IPS DF 4.7 (cell line): ENCODE measurements at regions not wholly inside any gene's neighbourhood (a gene's known extent, or its start where the extent isn't known, plus 50 kb on each side); places are given as distances from the start of the nearest gene placed in this dataset.

Experiments used
- DNase-seq: peaks from one replicate; pipeline ENCODE4 v3.0.0-alpha.2; 2013; ENCODE audit warnings: low spot score; ENCODE audit errors: extremely low read depth

DNA sequence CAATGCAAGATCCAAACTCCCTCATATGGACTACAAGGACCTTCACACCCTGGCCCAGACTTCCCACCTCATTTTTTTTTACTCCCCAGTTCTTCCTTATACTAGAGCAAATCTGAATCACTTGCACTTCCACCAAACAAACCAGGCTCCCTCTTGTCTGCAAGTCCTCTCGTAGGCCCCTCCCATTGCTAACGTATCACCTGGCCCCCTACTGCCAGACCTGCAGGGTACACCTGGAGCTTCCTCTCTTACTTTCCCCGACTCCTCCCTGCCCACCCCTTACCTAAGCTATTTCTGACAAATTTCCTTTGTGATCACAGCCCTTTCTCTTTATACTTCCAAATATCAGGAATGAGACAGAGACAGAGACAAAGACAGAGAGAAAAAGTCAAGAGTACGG, 463.9 kb downstream of the GALC start:
- DNase-seq = peak; percentile 11

DNA sequence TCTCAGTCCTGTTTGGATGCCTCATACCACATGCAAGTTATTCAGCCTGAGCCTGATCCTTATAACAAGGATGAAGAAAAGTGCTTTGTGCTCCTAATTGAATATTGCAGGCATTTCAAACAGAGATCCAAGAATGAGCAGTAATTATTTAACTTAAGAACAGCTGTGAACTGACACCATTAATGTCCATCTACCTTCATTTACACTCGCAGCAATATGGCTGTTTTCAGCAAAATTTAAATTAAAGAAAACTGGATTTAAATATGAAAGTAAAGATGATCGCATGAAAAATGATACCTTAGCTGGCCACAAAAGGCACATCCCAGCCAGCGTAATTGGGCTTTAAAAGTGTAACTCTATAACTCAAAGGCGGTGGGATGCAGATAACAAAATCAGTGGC, 466.3 kb downstream of the GALC start:
- no peak for DNase-seq

DNA sequence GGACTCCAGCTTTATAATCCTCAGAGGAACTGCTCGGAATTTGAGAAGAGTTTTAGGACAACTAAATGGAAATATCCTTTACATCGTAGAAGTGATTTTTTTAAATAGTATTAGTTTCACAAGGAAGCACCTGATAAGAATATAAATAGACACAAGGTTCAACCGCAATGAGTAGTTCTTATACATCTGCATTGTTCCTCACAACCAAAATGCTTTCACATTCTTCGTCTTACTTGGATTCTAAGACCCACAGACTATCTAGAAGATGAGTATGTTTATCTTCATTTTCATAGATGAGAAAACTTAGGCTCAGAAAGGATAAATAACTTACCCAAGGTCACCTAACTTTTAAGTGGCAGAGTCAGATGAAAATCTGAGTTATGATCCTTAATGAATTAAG, 469.0 kb downstream of the GALC start:
- DNase-seq = no peak

GRCh38 chr14:87522575-87522974, 470.4 kb downstream of the GALC start:
- DNase-seq = peak; percentile 53

- DNase-seq = no peak
Observed at GRCh38 chr14:87508333-87508732, 484.6 kb downstream of the GALC start.

DNA sequence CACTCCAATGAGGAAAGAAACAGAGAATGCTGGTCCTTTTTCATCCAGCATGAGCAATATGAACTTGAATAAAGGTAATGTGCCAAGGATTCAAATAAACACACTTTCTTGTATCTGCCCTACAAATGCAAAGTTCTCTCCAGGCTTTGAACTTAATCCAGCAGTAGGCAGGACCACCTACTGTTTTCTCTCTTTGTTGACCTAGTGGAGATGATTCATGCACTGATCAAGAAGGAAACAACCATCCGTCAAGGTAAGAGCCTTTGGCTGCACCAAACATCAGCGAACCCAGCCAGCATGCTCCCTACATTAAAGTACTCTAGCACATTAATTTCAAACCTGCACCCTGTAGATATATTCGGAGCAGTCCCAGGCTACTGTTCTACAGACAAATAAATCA, 489.3 kb downstream of the GALC start:
- DNase-seq = no peak

- DNase-seq = no peak
Observed at GRCh38 chr14:87497301-87497700, 495.7 kb downstream of the GALC start.

DNA sequence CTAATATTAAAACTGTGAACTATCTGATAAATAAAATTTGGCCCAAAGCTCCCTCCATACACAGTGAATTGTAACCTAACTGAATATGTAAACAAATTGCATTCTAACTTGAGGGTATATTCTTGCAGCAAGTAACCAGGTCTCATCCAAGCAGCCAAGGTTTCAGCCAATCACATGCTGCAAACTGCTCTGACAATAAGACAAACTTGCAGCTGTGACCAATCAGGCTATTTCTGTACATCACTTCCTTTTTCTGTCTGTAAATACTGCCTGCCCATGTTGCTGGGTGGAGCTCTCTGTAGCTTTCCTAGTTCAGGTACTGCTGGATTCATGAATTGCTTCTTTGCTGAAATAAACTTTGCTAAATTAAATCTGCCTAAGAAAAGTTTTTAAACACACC, 499.0 kb downstream of the GALC start:
- no peak for DNase-seq

GRCh38 chr14:87492561-87492960, 500.4 kb downstream of the GALC start:
- DNase-seq = no peak

GRCh38 chr14:87491816-87492215, 501.2 kb downstream of the GALC start:
- DNase-seq = no peak

GRCh38 chr14:87489196-87489819, 503.7 kb downstream of the GALC start:
- DNase-seq = no peak

DNA sequence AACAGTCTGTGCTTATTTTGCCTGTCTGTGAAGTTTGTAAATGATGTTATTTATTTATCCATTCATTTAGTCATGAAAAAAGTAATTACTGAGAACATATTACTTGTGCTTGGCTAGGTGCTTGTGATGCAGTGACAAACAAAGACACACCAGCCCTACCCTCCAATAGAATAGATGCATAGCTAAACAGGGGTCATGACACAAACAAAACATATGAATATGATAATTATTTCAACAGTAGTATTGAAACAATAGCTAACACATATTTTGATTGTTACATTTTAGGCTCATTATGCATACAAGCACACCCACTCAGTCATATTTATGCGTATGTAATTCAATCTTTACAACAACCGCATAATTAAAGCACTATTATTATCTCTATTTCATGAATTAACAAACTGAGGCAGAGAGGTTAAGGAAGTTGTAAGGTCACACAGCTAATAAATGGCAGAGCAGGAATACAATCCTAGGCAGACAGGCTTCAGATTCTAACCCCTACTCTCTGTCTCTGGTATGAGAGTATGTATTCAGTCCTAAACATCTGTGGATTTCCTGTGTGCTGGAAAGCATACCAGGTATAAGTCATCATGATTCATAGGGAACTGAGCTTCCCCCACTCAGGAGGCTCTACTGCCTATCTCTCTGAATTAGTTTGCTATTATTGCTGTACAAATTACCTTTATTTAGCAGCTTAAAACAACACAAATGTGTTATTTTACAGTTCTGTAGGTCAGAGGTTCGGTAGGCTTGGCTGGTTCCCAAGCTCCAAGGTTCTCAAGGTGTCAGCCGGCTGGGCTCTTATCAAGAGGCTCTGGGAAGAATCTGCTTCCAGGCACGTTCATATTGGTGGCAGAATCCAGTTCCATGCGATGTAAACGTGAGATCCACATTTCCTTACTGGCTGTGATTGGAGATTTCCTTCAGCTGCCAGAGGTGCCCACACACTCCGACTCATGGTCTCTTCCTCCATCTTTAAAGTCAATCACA, 509.4 kb downstream of the GALC start:
- no peak for DNase-seq

DNA sequence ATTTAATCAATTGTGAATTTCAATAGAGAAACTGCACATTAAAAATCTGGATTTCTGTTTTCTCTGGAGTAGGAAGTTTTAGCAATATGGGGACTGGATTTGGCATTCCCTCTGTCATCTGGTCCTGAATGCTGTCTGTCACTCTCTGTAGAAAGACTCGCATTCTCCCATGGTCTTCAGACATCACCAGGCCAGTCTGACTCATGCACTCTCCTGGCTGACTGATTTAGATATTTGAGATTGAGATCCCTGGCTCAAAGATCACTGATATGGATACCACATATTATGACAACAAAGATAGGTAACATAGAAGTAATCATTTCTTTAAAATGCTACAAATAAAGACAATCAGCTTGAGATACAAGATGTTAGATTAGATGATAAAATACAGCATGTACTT, 524.5 kb downstream of the GALC start:
- no peak for DNase-seq

DNA sequence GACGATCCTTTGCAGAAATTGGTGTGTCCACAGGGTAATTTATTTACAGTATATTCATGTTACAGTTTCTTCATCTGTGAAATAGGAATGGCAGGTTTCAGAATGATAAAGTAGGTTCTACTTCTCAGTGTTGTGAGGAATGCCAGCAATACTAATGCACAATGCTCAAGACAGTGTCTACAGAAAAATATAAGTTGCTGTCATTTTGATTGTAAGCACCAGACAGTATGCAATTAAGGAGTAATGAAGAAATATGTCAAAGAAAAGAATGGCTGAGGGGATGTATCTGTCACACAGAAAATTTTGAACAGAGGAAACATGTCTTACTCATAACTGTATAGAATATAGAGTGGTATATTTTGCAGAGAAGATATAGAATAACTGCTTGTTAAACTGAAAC, 525.4 kb downstream of the GALC start:
- no peak for DNase-seq

DNA sequence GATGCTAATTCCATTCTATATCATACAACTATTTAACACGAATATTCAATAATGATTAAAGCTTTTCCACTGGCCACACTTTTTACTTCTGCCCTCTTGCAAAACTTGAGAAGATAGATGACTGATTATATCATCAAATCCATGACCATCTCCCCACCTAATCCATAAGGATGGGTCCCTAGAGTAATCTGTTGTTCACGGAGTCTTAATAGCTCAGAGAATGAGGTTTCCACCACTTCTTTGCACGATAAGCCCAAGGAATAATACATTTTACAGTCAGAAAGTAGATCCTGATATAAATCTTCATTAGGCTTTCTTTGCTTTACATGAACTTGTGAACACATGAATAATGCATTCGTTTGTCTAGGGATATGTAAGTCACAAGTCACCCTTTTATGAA, 527.2 kb downstream of the GALC start:
- no peak for DNase-seq

DNA sequence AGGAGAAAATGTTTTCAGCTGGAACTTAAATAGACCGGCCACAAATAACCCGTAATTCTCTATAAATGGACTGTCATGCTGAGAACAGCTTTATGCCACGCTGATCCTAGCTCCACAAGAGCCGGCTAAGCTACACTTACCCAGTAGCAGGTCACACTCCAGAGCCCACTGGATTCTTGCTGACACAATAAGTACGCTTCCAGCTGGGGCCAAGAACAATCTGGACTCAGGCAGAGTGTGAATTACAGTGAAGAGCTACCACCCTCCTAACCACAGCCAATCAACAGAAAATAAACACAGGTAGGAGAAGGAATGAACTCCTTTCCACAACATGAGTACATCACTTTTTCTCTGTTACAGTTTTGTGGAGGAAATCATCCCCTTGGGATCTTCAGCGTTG, 531.3 kb downstream of the GALC start:
- no peak for DNase-seq

GRCh38 chr14:87457720-87458119, 535.3 kb downstream of the GALC start:
- no peak for DNase-seq

DNA sequence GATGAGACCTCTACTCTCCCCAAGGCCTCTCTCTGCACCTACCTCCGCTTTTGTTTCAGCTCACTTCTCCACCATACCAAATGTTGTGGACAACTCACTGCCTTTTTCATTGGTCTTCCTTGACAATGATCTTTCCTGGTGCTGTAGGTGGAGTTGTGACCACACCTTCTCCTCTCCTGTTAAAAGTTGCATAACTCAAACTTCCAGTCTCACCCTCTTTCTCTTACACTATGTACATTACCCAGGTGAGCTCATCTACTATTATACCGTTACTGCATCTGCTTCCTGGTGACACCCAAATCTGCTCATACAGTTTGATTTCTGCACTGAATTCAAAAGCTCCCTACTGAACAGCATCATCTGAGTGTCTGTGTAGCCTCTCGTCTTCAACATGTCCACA, 542.8 kb downstream of the GALC start:
- no peak for DNase-seq

GRCh38 chr14:87449016-87449415, 544.0 kb downstream of the GALC start:
- DNase-seq = no peak

GRCh38 chr14:87443787-87444186, 549.2 kb downstream of the GALC start:
- DNase-seq = no peak

DNA sequence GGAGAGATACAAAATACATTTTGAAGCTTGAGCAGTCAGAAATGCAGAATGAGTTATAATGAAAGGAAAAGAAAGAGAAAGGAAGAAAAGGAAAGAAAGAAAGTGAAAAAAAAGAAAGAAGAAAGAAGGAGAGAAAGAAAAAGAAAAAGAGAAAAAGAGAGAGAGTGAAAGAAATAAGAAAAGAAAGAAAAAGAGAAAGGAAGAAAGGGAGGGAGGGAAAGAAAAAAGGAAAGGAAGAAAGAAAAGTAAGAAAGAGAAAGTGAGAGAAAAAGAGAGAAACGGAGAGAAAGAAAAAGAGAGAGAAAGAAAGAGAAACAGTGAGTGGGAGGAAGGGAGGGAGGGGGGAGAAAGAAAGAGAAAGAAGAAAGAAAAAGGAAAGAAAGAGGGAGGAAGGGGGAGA, 549.9 kb downstream of the GALC start:
- DNase-seq = no peak

- no peak for DNase-seq
Observed at GRCh38 chr14:87437158-87437557, 555.8 kb downstream of the GALC start.

GRCh38 chr14:87434680-87435079, 558.3 kb downstream of the GALC start:
- DNase-seq = no peak
